H1 (cell line): ENCODE measurements at regions not wholly inside any gene's neighbourhood (a gene's known extent, or its start where the extent isn't known, plus 50 kb on each side); places are given as distances from the start of the nearest gene placed in this dataset.

Experiments
- CTCF ChIA-PET: fragments of 300-600 bp; sonication (Branson Sonifier 250); formaldehyde crosslinking; loops from one replicate; lab custom pipeline; 2021; ENCODE audit not compliant: partially characterized antibody; lab: Charles Lee
- POLR2A ChIA-PET: fragments of 300-600 bp; sonication (Branson Sonifier 250); formaldehyde crosslinking; loops from one replicate; lab custom pipeline; 2021; ENCODE audit warnings: inconsistent platforms; ENCODE audit not compliant: partially characterized antibody; lab: Charles Lee
- DNase-seq, 2 experiments: peaks; one replicate each; pipeline versions ENCODE4 v3.0.0 to v3.0.0-alpha.2; 2010 to 2022; ENCODE audit warnings: low spot score in 2 of 2, low read depth in 1 of 2, mixed read lengths in 1 of 2
- FAIRE-seq: peaks from 2 replicates; lab custom pipeline; 2011; peaks lifted over from hg19 to GRCh38; lab: Jason Lieb, UNC
- H2AFZ ChIP-seq: 2 replicates; pipeline ENCODE4 v1.8.1; 2012; ENCODE audit warnings: low read length, inconsistent platforms
- H2AK5ac ChIP-seq: 2 replicates; pipeline ENCODE4 v1.6.1; 2013; ENCODE audit warnings: low read depth, low read length
- H2BK120ac ChIP-seq: replicated peaks from 2 replicates; pipeline ENCODE3; 2013; ENCODE audit warnings: low read depth, low read length, inconsistent platforms
- H2BK12ac ChIP-seq: 2 replicates; pipeline ENCODE4 v1.6.1; 2013; ENCODE audit warnings: low read depth, low read length
- H2BK15ac ChIP-seq: 2 replicates; pipeline ENCODE4 v1.6.1; 2013; ENCODE audit warnings: low read length
- H2BK20ac ChIP-seq: 2 replicates; pipeline ENCODE4 v1.6.1; 2013; ENCODE audit warnings: low read length
- H2BK5ac ChIP-seq: 2 replicates; pipeline ENCODE4 v1.6.1; 2013; ENCODE audit warnings: low read depth, low read length
- H3K14ac ChIP-seq: 2 replicates; pipeline ENCODE4 v1.6.1; 2013; ENCODE audit warnings: inconsistent platforms; ENCODE audit not compliant: insufficient read length
- H3K18ac ChIP-seq: 2 replicates; pipeline ENCODE4 v1.6.1; 2013; ENCODE audit warnings: low read length; ENCODE audit errors: extremely low read depth
- H3K23ac ChIP-seq: 2 replicates; pipeline ENCODE4 v1.6.1; 2013; ENCODE audit warnings: inconsistent platforms; ENCODE audit not compliant: insufficient read length
- H3K23me2 ChIP-seq: 2 replicates; pipeline ENCODE4 v1.6.1; 2013; ENCODE audit warnings: low read depth, low read length
- H3K27ac ChIP-seq: 2 replicates; pipeline ENCODE4 v1.6.1; 2011; ENCODE audit warnings: low read depth, low read length, inconsistent platforms
- H3K27me3 ChIP-seq, 4 experiments: replicated peaks in 1 of 4; 1 replicate in 1 of 4; 2 replicates in 3 of 4; pipeline versions ENCODE4 v1.6.1 to v1.8.1; 2011 to 2013; ENCODE audit warnings: low read length in 3 of 4, mild to moderate bottlenecking in 3 of 4, inconsistent platforms in 2 of 4, mixed read lengths in 2 of 4, moderate library complexity in 1 of 4; ENCODE audit not compliant: control insufficient read depth in 3 of 4, insufficient read depth in 3 of 4; ENCODE audit errors: extremely low read depth in 1 of 4
- H3K36me3 ChIP-seq, 4 experiments: 2 replicates each; pipeline versions ENCODE4 v1.6.1 to v1.8.1; 2011 to 2013; ENCODE audit warnings: mild to moderate bottlenecking in 4 of 4, low read length in 3 of 4, moderate library complexity in 2 of 4, control low read depth in 1 of 4, inconsistent platforms in 1 of 4; ENCODE audit not compliant: insufficient read depth in 4 of 4, control insufficient read depth in 2 of 4
- H3K4ac ChIP-seq: replicated peaks from 2 replicates; pipeline ENCODE3; 2013; ENCODE audit warnings: low read length, low read depth, mixed read lengths, inconsistent platforms; ENCODE audit not compliant: insufficient read length
- H3K4me1 ChIP-seq, 4 experiments: replicated peaks in 1 of 4; 1 replicate in 1 of 4; 2 replicates in 3 of 4; pipeline versions ENCODE4 v1.6.1 to v1.8.1; 2011 to 2013; ENCODE audit warnings: low read length in 3 of 4, inconsistent platforms in 2 of 4, mixed read lengths in 1 of 4; ENCODE audit not compliant: insufficient read depth in 4 of 4, control insufficient read depth in 3 of 4
- H3K4me2 ChIP-seq, 2 experiments: 2 replicates each; pipeline versions ENCODE4 v1.6.1 to v1.8.1; 2011 to 2013; ENCODE audit warnings: low read depth in 2 of 2, low read length in 2 of 2, control low read depth in 1 of 2, inconsistent platforms in 1 of 2, mild to moderate bottlenecking in 1 of 2; ENCODE audit not compliant: insufficient read depth in 1 of 2
- H3K4me3 ChIP-seq, 4 experiments: fragments of 200-600, 300-600 bp in 1 of 4; sonication (generic), shearing (Covaris generic), sonication (Bioruptor Twin) in 1 of 4; 2 replicates each; pipeline versions ENCODE4 v1.5.1 to v1.8.1; 2011 to 2016; ENCODE audit warnings: low read length in 4 of 4, low read depth in 3 of 4, control low read depth in 2 of 4, inconsistent platforms in 2 of 4, mild to moderate bottlenecking in 2 of 4, mixed read lengths in 1 of 4, moderate library complexity in 1 of 4; ENCODE audit not compliant: insufficient read depth in 2 of 4; ENCODE audit errors: extremely low read depth in 1 of 4
- H3K56ac ChIP-seq: replicated peaks from 2 replicates; pipeline ENCODE3; 2013; ENCODE audit warnings: low read depth, mild to moderate bottlenecking, mixed read lengths, low read length, inconsistent platforms; ENCODE audit not compliant: insufficient read length
- H3K79me1 ChIP-seq: 2 replicates; pipeline ENCODE4 v1.6.1; 2013; ENCODE audit warnings: low read depth, low read length, control low read depth
- H3K79me2 ChIP-seq, 2 experiments: 2 replicates each; pipeline versions ENCODE4 v1.6.1 to v1.8.1; 2012 to 2013; ENCODE audit warnings: low read length in 2 of 2, mild to moderate bottlenecking in 2 of 2, inconsistent platforms in 1 of 2; ENCODE audit not compliant: insufficient read depth in 2 of 2, control insufficient read depth in 1 of 2
- H3K9ac ChIP-seq, 4 experiments: replicated peaks in 1 of 4; 1 replicate in 1 of 4; 2 replicates in 3 of 4; pipeline versions ENCODE4 v1.6.1 to v1.8.1; 2011 to 2013; ENCODE audit warnings: low read depth in 3 of 4, low read length in 3 of 4, control low read depth in 2 of 4, mild to moderate bottlenecking in 2 of 4, moderate library complexity in 2 of 4, inconsistent platforms in 1 of 4; ENCODE audit errors: extremely low read depth in 1 of 4
- H3K9me3 ChIP-seq, 2 experiments: 2 replicates each; pipeline versions ENCODE4 v1.6.1 to v1.8.1; 2012 to 2013; ENCODE audit warnings: mild to moderate bottlenecking in 2 of 2, moderate library complexity in 2 of 2, control low read depth in 1 of 2, inconsistent platforms in 1 of 2, low read depth in 1 of 2, low read length in 1 of 2, mixed read lengths in 1 of 2; ENCODE audit not compliant: insufficient read depth in 2 of 2
- H4K20me1 ChIP-seq, 2 experiments: replicated peaks in 1 of 2; 2 replicates each; pipeline versions ENCODE3 to v1.8.1; 2011 to 2013; ENCODE audit warnings: inconsistent platforms in 2 of 2, low read length in 2 of 2, mild to moderate bottlenecking in 1 of 2; ENCODE audit not compliant: insufficient read depth in 2 of 2, control insufficient read depth in 1 of 2
- H4K5ac ChIP-seq: 2 replicates; pipeline ENCODE4 v1.6.1; 2013; ENCODE audit warnings: low read length, low read depth, mixed read lengths, inconsistent platforms; ENCODE audit not compliant: insufficient read length
- H4K8ac ChIP-seq: 2 replicates; pipeline ENCODE4 v1.8.0; 2013; ENCODE audit warnings: mild to moderate bottlenecking, moderate library complexity, low read length, inconsistent platforms; ENCODE audit not compliant: insufficient read depth; ENCODE audit errors: extremely low read depth
- H4K91ac ChIP-seq: replicated peaks from 2 replicates; pipeline ENCODE3; 2013; ENCODE audit warnings: low read length, mixed read lengths, inconsistent platforms; ENCODE audit not compliant: insufficient read length
- BACH1 ChIP-seq: IDR thresholded peaks from 2 replicates; pipeline ENCODE4 v1.6.1; 2012; ENCODE audit warnings: low read length, improper control_type of control experiment
- CREB1 ChIP-seq: IDR thresholded peaks from 2 replicates; pipeline ENCODE4 v1.6.1; 2012; ENCODE audit warnings: inconsistent platforms
- CTBP2 ChIP-seq: IDR thresholded peaks from 2 replicates; pipeline ENCODE4 v1.7.0; 2011; ENCODE audit warnings: borderline replicate concordance, mild to moderate bottlenecking, moderate library complexity, mixed read lengths, low read length; ENCODE audit not compliant: insufficient read depth, insufficient read length
- JUN ChIP-seq: IDR thresholded peaks from 2 replicates; pipeline ENCODE4 v1.6.1; 2011; ENCODE audit warnings: low read depth, mild to moderate bottlenecking, improper control_type of control experiment, low read length
- JUND ChIP-seq: IDR thresholded peaks from 2 replicates; pipeline ENCODE4 v1.6.1; 2011; ENCODE audit warnings: mild to moderate bottlenecking, improper control_type of control experiment, low read length
- RBBP5 ChIP-seq: IDR thresholded peaks from 2 replicates; pipeline ENCODE4 v1.7.1; 2012; ENCODE audit warnings: low read depth, mild to moderate bottlenecking, inconsistent platforms, low read length, moderate library complexity, borderline replicate concordance
- SIRT6 ChIP-seq: IDR thresholded peaks from one replicate; pipeline ENCODE4 v1.7.1; 2012; ENCODE audit warnings: low read length, inconsistent platforms
- WGBS, 2 experiments: shearing (Covaris generic) in 1 of 2; methylation state at CpG; one replicate each; pipeline versions ENCODE4 v1.1.6 to v1.1.7; 2013 to 2015; ENCODE audit warnings: low lambda C conversion rate in 2 of 2, mixed read lengths in 2 of 2, inconsistent platforms in 1 of 2, low coverage in 1 of 2, missing lambda C conversion rate in 1 of 2; ENCODE audit not compliant: insufficient replicate concordance in 2 of 2, insufficient coverage in 1 of 2, insufficient read length in 1 of 2; ENCODE audit errors: extremely low coverage in 1 of 2, missing lambda C conversion rate in 1 of 2; 5-methylcytosine and 5-hydroxymethylcytosine counted together
- TF ChIP-seq, protein P1 (sequence below), 3 experiments: IDR thresholded peaks; 1 replicate in 2 of 3; 2 replicates in 1 of 3; pipeline versions ENCODE4 v1.5.1 to v1.6.1; 2011; ENCODE audit warnings: low read length in 3 of 3, mild to moderate bottlenecking in 3 of 3, inconsistent platforms in 2 of 3, low read depth in 1 of 3, moderate library complexity in 1 of 3; ENCODE audit not compliant: insufficient read depth in 1 of 3; ENCODE audit errors: control extremely low read depth in 1 of 3

DNA sequence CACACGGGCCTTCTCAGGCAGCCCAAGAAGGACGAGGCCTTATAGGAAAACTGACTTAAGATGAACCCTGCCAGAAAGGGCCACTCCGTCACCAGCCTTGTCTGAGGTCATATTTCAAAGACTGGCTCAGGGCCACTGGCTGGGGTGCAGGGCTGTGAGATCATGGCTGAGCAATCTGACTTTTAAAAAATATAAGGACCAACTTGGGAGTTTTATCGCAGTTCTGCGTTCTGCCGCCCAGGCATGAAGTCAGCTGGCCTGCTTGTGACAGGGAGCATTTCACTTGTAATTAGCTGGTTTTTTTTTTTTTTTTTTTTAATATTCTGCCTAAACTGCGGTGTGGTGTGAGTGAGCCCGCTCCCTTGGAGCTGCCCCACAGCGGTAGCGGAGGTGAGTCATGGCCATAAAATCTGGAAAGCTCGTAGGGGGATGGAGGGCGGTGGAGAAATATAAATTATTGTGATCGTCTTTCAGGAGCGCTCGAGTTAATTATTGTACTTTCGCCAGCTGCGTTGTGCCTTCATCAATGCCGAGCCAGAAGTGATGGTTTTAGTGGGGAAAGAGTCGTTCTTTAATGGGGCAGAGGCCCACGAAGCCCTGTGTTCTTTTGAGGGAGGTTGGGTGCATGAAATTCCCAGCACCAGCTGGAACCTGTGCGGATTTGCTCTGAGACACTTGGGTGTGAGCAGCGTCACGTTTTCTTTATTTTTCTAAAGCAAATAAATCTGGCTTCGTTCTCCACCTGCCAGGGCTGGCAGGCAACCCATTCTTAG lies 231.9 kb downstream of the C12orf75 start:
- Histone ChIP-seq H3K9me3 (no peaks in the 10 kb centered on the region), H2AFZ (0 out of 2 replicates have a peak overlapping the region, but pooled peaks have one; percentile 82), H2BK12ac (no peak overlapping the region), H3K4me2 (peak overlapping the region; percentile 10 to 37; a peak in 2 of 4 replicates), H2BK15ac (no peak overlapping the region), H4K5ac (no peak overlapping the region), H3K79me1 (no peaks in the 10 kb centered on the region), H3K14ac (no peak overlapping the region), H4K8ac (0 out of 2 replicates have a peak overlapping the region, but pooled peaks have one; percentile 42), H2AK5ac (no peak overlapping the region), H4K20me1 (no peaks in the 10 kb centered on the region), H2BK20ac (no peak overlapping the region), H3K4me3 (no peak overlapping the region), H3K4ac (no peak overlapping the region), H4K91ac (no peak overlapping the region), H3K18ac (no peak overlapping the region), H3K9ac (no peak overlapping the region), H3K79me2 (no peaks in the 10 kb centered on the region), H3K4me1 (no peaks in the 10 kb centered on the region; a peak in 1 of 7 replicates), H3K56ac (no peak overlapping the region), H3K23me2 (no peaks in the 10 kb centered on the region), H2BK120ac (no peak overlapping the region), H3K27ac (no peak overlapping the region), H3K36me3 (no peaks in the 10 kb centered on the region), H2BK5ac (no peak overlapping the region), H3K27me3 (no peaks in the 10 kb centered on the region), H3K23ac (no peak overlapping the region)
- DNase-seq (no peak), FAIRE-seq (no peak)
- WGBS, 2 experiments: 68% methylated on average over 24 of the region's 24 CpGs; no CpG with 5 or more reads in 1 of the 2 experiments
- TF ChIP-seq BACH1 (no peak), JUN (0 out of 2 replicates have a peak, but pooled peaks have one; percentile 17), JUND (peak; percentile 87), CREB1 (peak; percentile 61), CTBP2 (no peak), RBBP5 (0 out of 2 replicates have a peak, but pooled peaks have one; percentile 50), SIRT6 (no peak)
- TF ChIP-seq, protein P1, sequence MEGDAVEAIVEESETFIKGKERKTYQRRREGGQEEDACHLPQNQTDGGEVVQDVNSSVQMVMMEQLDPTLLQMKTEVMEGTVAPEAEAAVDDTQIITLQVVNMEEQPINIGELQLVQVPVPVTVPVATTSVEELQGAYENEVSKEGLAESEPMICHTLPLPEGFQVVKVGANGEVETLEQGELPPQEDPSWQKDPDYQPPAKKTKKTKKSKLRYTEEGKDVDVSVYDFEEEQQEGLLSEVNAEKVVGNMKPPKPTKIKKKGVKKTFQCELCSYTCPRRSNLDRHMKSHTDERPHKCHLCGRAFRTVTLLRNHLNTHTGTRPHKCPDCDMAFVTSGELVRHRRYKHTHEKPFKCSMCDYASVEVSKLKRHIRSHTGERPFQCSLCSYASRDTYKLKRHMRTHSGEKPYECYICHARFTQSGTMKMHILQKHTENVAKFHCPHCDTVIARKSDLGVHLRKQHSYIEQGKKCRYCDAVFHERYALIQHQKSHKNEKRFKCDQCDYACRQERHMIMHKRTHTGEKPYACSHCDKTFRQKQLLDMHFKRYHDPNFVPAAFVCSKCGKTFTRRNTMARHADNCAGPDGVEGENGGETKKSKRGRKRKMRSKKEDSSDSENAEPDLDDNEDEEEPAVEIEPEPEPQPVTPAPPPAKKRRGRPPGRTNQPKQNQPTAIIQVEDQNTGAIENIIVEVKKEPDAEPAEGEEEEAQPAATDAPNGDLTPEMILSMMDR (IDR thresholded peaks at IDR 0.05; ENCODE audit: control extremely low read depth in 1 of 3, insufficient read depth in 1 of 3, low read depth in 1 of 3, low read length in 3 of 3): no peak
- ChIA-PET POLR2A (interaction anchor here (1.1 kb wide), 1 partner anchor 8 kb away, joined by 3 read pairs; no protein-coding TSS in a partner anchor), CTCF (interaction anchor here (0.8 to 1.0 kb wide), 2 partner anchors 20 to 143 kb away, joined by 3 to 4 read pairs; no protein-coding TSS in a partner anchor)
